GM21381 (cell line): ENCODE measurements at regions not wholly inside any gene's neighbourhood (a gene's known extent, or its start where the extent isn't known, plus 50 kb on each side); places are given as distances from the start of the nearest gene placed in this dataset.
A peak's percentile ranks its signal among the peaks of the same experiment; 100 is the strongest.
"Not testable (repeated sequence)": the region's sequence is repeated elsewhere in the genome, so short reads cannot be mapped to it uniquely, and the experiment has no call there.

ENCODE experiments used
- ATAC-seq: cut with Tn5 transposase; IDR thresholded peaks from one replicate; pipeline ENCODE4 v1.9.1; 2021; ENCODE audit warnings: mild to moderate bottlenecking, moderate library complexity; ENCODE audit not compliant: unreplicated experiment

DNA sequence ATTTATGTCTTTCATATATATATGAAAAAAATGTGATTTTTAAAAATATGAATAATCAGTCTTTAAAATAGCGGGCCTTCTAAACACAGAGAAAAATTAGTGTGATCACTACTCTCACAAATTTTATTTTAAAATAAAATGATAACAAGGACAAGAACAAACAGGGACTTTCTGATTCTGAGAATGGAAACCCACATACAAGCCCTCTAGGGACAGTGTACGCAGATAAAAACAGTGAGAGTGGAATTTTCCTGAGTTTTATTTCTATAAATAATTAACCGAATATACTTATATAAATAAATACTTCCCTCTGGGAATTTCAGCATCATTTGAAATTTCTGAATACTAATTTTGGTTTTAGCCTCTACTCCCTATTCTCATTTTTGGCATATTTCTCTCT, 201.4 kb upstream of the CBLB start:
- ATAC-seq: no peak

DNA sequence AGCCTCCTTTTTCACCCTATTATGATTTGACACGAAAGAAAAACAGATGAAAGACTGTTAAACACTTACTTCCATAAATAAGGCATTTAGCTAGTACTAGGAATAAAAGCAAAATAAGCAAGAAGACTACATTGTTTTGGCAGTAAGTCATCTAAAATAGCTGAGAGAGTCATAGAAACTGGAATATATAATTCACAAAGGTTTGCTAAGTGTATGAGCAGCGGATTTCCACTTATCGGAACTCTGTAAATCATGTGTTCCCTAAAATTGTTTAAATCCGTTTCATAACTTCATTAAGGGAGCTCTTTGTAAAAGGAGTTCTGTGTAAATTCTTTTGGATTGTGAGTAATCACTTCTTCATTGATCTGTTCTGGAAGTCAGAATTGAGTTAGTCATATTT, 202.5 kb upstream of the CBLB start:
- no peak for ATAC-seq

DNA sequence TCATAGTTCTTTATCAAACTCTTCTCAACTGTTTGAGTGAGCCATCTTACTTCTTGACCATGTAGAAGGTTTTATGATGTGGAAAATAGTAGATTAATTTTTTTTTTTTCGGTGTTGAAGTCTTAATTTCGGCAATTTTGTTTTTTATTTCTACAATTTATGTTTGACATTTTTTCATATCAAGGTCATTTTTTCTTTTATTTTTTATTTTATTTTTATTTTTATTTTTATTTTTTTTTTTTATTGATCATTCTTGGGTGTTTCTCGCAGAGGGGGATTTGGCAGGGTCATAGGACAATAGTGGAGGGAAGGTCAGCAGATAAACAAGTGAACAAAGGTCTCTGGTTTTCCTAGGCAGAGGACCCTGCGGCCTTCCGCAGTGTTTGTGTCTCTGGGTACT, 203.8 kb upstream of the CBLB start:
- ATAC-seq: not testable (repeated sequence)

DNA sequence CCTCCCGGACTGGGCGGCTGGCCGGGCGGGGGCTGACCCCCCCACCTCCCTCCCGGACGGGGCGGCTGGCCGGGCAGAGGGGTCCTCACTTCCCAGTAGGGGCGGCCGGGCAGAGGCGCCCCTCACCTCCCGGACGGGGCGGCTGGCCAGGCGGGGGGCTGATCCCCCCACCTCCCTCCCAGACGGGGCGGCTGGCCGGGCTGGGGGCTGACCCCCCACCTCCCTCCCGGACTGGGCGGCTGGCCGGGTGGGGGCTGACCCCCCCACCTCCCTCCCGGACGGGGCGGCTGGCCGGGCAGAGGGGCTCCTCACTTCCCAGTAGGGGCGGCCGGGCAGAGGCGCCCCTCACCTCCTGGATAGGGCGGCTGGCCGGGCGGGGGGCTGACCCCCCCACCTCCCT, 205.0 kb upstream of the CBLB start:
- ATAC-seq: not testable (repeated sequence)

DNA sequence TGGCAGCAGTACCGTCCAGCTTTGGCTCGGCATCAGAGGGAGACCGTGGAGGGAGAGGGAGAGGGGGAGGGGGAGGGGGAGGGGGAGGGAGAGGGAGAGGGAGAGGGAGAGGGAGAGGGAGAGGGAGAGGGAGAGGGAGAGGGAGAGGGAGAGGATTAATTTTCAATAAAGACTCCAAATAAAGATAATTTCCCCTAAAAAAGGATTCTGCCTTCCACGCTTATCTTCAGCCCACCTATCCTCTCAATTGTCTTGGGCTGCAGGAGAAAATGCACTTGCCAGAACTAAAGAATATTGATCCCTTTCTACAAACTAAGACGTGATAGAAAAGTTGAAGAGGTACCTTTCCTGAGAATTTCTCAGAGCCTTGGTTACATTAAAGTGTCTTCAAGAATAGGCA, 206.9 kb upstream of the CBLB start:
- not testable (repeated sequence) for ATAC-seq

DNA sequence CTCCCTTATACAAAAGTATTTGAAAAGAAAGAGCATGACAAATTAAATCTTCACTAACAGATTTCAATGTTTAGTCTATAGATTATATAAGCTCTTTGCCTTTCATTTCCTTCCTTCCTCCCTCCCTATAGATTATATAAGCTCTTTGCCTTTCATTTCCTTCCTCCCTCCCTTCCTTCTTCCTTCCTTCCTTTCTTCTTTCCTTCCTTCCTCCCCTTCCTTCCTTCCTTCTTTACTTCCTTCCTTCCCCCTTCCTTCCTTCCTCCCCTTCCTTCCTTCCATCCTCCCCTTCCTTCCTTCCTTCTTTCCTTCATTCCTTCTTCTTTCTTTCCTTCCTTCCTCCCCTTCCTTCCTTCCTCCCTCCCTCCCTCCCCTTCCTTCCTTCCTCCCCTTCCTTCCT, 209.8 kb upstream of the CBLB start:
- ATAC-seq: no peak

DNA sequence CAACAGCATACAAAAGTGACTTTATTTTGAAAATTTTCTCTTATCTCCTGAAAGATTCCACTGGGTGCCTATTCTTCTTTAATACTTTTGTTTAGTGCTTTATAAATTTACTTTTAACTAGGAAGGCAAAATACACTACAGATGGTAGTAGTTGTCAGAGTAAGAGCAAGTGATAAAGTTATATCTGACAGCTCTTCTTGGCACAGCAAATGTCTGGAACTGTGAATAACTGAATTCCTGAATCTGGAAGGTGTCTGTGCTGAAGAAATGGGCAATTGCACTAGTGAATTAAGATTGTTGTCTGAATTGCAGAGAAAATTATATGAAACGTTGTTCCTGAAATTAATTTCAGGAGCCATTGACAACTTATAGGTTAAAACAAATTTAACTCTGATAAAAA, 213.8 kb upstream of the CBLB start:
- no peak for ATAC-seq

DNA sequence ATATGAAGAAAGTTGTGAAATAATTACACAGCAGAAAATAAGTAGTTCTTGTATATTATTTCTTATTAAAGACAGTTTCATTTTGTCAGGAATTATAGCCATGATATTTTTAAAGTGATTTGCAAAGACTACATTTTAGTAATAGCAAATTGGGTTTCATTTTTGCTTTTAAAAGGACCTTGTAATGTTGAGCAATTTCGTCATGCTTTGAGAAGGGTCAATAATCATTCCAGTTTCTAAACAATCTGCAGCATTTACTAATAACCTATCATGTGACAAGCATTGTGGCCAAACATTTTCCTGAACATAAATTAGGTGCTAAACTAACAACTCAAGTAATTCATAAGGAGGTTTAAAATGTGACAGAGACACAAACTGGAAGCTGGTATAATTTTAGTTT, 214.4 kb upstream of the CBLB start:
- ATAC-seq: peak; percentile 62

DNA sequence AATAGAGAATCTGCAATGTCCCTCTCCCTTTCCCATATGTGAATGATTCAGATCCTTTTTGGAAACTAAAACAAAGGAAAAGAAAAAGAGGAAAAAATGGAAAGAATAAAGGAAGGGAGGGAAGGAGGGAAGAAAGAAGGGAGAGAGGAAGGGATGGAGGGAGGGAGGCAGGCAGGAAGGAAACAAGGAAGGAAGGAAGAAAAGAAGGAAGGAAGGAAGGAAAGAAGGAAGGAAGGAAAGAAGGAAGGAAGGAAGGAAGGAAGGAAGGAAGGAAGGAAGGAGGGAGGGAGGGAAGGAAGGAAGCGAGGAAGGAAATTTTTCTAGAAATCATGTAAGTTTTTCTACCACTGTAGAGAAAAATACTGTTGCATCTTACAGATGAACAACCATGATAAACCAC, 215.0 kb upstream of the CBLB start:
- no peak for ATAC-seq

DNA sequence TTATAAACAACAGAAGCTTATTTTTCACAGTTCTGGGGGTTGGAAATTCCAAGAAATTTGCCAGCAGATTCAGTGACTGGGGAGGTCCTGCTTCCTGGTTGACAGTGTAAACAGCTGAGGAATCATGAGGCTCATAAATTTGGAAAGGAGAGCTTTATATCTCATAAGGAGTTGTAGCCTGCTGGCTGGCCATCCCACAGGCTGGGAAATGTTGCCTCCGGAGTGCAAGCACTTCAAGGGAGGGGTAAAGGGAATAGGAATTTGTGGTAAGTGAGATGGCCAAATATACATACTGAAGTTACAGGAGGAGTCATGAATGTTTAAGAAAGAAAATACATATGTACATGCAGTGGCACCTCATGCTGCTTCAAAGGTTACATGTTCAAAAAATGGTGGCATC, 217.2 kb upstream of the CBLB start:
- ATAC-seq: no peak

DNA sequence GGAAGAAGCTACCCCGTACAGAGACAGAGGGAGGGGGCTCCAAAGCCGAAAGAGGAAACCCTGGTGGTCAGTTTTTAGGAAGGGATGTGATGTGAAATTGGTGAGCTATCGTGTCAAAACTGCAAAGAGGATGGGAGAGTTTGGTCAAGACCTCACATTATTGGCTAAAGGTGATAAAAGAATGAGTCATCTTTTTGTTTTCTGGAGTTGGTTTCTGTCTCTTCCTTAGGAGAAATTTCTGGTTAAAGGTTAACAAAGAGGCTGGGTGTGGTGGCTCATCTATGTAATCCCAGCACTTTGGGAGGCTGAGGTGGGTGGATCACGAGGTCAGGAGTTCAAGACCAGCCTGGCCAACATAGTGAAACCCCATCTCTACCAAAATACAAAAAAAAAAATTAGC, 217.8 kb upstream of the CBLB start:
- no peak for ATAC-seq

DNA sequence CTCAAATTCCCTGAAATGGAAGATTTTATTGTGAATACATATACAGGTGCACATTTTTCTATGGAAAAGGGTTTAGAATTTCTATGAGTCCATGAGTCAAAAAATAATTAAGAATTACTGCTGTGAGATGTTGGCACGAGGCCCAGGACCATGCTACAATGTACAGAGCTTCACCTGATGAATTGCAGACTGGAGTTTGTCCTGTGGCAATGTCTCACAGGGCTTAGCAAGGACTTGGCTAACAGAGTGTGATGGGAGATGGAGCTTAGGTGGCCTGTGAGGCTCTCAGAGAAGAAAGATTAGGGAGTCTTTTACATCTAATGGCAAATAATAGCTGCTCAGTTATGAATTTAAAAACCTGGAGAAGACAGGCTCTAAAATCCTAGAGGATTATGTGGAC, 219.5 kb upstream of the CBLB start:
- no peak for ATAC-seq

DNA sequence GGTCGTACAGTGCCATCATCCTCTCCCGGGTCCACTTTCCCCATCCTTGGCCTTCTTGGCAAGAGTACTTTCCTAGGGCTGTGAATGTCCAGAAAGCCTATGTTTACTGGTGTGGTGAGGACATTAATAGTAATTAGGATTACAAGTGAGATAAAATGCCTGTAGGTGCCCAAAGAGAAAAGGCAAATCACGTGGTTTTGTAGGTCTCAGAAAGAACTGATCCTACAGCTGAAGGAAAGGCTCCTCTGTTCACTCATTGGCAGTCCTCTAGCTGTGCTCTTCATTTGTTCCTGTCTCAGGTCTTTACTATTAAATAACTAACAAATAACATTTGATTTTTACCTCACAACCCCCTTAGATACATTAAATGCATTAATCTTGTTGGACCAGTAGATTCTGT, 220.1 kb upstream of the CBLB start:
- no peak for ATAC-seq

DNA sequence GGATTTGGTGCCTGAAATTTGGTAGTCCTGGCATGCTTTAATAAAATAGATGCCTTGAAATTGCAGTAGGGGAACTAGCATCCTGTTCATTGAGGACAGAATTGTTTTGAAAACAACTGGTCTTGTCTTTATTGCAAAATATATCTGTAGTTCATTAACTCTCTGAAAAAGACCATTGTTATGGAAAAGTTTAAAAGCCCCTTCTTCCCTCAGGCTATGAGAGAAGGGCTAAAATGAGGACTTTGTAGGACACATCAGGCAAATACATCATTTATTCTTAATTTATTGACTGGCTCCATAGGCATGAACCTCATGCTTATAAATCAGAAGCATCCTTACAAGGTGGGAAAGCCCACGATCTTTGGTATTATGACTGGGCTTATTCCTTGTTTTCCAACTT, 221.0 kb upstream of the CBLB start:
- no peak for ATAC-seq

DNA sequence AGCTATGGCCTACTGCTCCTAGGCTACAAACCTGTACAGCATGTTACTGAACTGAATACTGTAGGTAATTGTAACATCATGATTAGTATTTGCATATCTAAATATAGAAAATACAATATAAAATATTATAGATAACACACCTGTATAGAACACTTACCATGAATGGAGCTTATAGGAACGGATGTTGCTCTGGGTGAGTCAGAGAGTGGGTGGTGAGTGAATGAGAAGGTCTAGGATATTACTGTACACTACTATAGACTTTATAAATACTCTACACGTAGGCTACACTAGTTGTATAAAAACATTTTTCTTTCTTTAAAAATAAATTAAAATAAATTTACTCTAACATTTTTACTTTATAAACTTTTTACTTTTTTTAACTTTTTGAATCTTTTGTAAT, 224.0 kb upstream of the CBLB start:
- ATAC-seq: no peak

DNA sequence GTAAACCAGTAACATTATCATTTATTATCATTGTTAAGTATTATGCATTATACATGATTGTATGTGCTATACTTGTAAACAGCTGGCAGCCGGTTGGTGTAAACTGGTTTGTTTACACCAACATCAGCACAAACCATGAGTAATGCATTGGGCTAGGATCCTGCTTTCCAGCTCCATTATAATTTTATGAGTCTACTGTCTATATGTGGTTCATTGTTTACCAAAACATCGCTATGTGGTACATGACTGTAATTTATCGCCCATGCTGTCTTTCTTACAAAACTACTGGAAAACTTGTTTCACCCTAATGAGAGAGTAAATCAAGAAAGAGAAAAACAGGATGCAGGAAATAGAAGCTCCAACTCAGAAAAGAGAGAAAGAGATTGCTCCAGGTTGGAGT, 224.8 kb upstream of the CBLB start:
- no peak for ATAC-seq

DNA sequence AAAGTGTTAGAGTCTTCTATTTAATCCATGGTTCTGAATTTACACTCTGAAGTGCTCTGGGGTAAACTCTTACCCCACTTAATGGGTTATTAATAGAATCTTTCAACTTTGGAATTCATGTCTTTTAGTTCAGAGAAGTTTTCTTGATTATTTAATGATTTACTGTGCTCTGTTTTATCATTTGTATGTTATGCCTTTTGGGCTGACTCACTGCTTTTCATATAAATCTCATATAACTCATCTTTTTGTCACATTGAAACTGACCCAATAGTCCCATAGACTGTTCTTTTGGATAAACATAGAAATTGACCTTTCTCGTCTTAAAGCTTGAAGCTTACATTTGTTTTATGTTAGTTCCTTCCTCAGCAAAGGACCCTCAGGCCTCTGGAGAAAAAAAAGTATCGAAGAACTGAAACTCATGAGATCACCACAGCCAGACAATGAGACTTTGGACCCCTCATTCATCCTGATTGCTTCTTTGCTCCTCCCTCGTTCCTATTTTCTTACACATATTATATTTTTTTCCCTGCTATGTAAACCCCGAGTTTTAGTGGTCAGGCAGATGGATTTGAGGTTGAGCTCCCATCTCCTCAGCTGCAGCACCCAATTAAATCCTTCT, 229.1 kb upstream of the CBLB start:
- no peak for ATAC-seq

DNA sequence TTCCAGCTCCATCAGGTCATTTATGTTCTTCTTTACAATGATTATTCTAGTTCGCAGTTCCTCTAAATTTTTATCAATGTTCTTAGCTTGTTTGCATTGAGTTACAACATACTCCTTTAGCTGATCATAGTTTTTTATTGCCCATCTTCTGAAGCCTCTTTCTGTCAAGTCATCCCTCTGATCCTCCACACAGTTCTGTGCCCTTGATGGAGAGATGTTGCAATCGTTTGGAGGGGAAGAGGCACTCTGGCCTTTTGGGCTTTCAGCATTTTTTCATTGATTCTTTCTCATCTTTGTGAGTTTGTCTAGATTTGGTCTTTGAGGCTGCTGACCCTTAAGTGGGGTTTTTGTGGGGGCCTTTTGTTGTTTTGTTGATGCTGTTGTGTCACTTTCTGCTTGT, 234.6 kb upstream of the CBLB start:
- ATAC-seq: no peak

DNA sequence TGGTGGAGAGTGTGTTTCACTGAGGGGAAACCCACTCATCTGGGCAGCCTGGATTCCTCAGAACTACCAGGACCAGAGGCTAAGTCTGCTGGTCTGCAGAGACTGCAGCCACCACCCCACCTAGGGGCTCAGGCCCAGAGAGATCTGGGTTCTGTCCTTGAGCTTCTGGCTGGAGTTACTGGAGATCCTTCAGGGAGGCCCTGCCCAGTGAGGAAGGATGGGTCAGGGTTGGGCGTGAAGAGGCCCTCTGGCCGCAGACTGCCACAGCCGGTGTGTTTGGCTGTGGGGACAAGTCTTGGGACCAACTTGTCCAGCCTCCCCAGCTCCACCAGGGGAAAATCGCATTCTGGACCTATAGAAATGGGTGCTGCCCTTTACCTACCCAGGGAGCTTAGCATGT, 235.3 kb upstream of the CBLB start:
- ATAC-seq: no peak

DNA sequence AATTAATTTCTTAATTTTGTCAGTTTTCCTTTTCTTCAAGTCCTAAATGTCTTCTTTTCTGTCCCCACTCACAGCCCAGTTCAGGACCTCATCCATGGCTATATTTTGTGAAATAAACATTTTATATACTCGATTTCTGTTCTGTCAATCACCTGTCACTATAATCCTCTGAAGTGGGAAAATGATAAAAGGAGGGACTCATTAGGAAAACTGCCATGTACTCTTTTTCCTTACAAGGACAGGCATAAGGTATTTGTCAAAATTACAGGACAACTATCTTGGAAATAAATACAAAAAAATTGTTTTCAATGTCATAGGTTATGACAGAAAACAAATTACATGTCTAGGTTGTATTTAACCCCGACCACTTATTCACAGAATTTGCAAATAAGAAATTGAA, 240.1 kb upstream of the CBLB start:
- ATAC-seq: no peak

DNA sequence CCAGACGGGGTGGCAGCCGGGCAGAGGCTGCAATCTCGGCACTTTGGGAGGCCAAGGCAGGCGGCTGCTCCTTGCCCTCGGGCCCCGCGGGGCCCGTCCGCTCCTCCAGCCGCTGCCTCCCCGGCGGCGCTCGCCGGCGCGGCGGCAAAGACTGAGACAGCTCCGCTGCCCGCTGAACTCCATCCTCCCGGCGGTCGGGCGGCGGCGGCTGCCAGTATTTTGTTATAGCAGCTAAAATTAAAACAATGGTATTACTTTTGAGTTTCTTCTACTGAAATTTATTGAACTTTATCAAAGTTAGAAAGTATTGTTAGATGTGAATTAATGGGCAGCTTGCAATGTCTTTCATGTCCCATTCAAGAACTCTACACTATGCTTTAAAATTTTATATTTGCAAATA, 243.7 kb upstream of the CBLB start:
- ATAC-seq: not testable (repeated sequence)

DNA sequence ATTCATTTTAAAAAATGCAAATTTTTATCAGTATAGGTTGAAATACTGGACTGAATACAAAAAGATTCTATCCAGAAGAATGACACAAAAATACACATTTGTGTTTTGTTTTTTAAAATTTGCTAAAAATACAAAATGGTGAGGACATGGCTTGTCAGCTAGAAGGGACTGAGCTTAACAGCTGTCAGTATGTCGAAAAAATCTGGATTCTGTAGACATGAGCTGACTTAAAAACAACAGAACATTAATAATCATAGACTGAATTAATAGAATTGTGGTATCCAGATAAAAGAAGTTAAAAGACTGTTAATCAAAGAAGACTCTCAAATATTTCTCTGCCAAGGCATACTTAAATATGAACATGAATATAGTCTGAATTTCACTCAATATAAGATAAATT, 244.9 kb upstream of the CBLB start:
- ATAC-seq: no peak

DNA sequence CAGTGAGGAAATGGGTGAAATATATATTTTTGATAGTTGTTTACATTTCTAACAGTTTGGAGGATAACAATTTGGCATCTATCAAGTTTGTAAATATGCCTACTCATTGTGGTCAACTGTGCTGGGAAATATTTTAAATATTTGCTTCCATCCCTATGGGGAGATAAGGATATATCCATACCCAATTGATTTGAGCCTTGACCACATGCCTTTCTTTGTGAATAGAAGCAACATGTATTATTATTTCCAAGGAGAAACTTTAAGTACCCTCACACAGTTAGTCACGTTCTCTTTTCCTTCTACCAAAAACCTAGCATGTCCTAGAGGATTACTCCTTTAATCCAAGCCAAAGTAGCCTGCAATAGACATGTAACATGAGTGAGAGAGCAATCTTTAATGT, 245.4 kb upstream of the CBLB start:
- ATAC-seq: no peak

DNA sequence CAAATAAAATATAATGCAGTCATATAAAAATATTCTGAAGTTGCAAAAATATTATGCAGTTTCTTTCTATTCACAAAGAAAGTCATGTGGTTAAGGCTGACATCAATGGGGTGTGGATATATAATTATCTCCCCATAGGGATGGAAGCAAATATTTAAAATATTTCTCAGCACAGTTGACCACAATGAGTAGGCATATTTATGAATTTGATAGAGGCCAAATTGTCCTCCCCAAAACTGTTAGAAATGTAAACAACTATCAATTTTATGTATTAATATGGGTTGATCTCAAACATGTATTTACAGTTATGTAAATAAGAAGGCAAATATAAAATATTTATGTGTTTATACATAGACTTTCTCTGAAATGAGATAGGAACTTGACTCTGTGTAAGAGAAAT, 246.0 kb upstream of the CBLB start:
- no peak for ATAC-seq
